ENCODE measurements at regions not wholly inside any gene's neighbourhood (a gene's known extent, or its start where the extent isn't known, plus 50 kb on each side); places are given as distances from the start of the nearest gene placed in this dataset.

- Mint-ChIP-seq H3K4me1 (no peaks in the 10 kb centered on the region), H3K27ac (no peak overlapping the region), H3K4me3 (no peak overlapping the region), H3K9me3 (no peaks in the 10 kb centered on the region), H3K36me3 (ENCODE audit: insufficient read depth in 1 of 3, low read depth in 3 of 3) (no peaks in the 10 kb centered on the region), H3K27me3 (ENCODE audit: low read depth) (no peaks in the 10 kb centered on the region)
- no peak overlapping the region for H3K56ac ChIP-seq (ENCODE audit: insufficient read length, low read depth, low read length)
- no peak overlapping the region for H4K8ac ChIP-seq (replicated peaks; ENCODE audit: insufficient read length, low read depth, low read length)
- TF ChIP-seq CTCF (conservative IDR thresholded peaks at IDR 0.05), result no peak
- no peak overlapping the region for H3K4ac ChIP-seq (ENCODE audit: low read depth, low read length)
- no peak overlapping the region for H2BK15ac ChIP-seq (ENCODE audit: low read depth, low read length)
- DNase-seq, result no peak
- H3K23me2 ChIP-seq (ENCODE audit: insufficient read length, low read depth, low read length, poor library complexity, severe bottlenecking), result no peaks in the 10 kb centered on the region
- H3K4me2 ChIP-seq (ENCODE audit: insufficient read depth, insufficient read length, low read length), result no peak overlapping the region
- H2BK12ac ChIP-seq (ENCODE audit: insufficient read length, low read depth, low read length), result no peak overlapping the region
- H2AFZ ChIP-seq (ENCODE audit: low read length), result no peak overlapping the region
- H3K4me1 ChIP-seq (ENCODE audit: insufficient read depth, low read length), result no peaks in the 10 kb centered on the region
- no peaks in the 10 kb centered on the region for H3K27me3 ChIP-seq (ENCODE audit: insufficient read depth, low read length)
- H4K5ac ChIP-seq (ENCODE audit: insufficient read length, low read depth, low read length), result no peak overlapping the region
- H3K14ac ChIP-seq (ENCODE audit: insufficient read depth, low read length), result no peak overlapping the region
- no peaks in the 10 kb centered on the region for H4K20me1 ChIP-seq (ENCODE audit: control insufficient read depth, insufficient read depth, insufficient read length)
- no peak overlapping the region for H2AK5ac ChIP-seq (ENCODE audit: insufficient read length, low read length)
- H3K9me3 ChIP-seq (ENCODE audit: control insufficient read depth, low read depth, low read length), result no peaks in the 10 kb centered on the region
- H4K91ac ChIP-seq (ENCODE audit: insufficient read length, low read depth, low read length), result no peak overlapping the region
- no peak overlapping the region for H3T11ph ChIP-seq (ENCODE audit: low read length)
- no peak overlapping the region for H3K23ac ChIP-seq (ENCODE audit: insufficient read length, low read depth, low read length)
- no peak overlapping the region for H3K9ac ChIP-seq (ENCODE audit: extremely low read depth, insufficient read length, low read length)
- H2BK120ac ChIP-seq (ENCODE audit: low read depth, low read length, poor library complexity, severe bottlenecking), result no peak overlapping the region
- no peaks in the 10 kb centered on the region for H3K79me1 ChIP-seq (ENCODE audit: insufficient read depth, low read depth, low read length, poor library complexity, severe bottlenecking)
- H3K18ac ChIP-seq (ENCODE audit: insufficient read length, low read depth, low read length), result no peak overlapping the region
- no peaks in the 10 kb centered on the region for H3K79me2 ChIP-seq (ENCODE audit: insufficient read depth, low read length)
- H3K27ac ChIP-seq (ENCODE audit: insufficient read length, low read depth, low read length), result no peak overlapping the region
- H2BK20ac ChIP-seq (ENCODE audit: low read depth, low read length, poor library complexity, severe bottlenecking), result no peak overlapping the region
- no peak overlapping the region for H2BK5ac ChIP-seq (ENCODE audit: insufficient read length, low read length)
These were observed 1001.3 kb downstream of the PLOD2 start for GRCh38 chr3:145159640-145160039.

Measured in H9 (cell line).